HG03175 (cell line): ENCODE measurements at regions not wholly inside any gene's neighbourhood (a gene's known extent, or its start where the extent isn't known, plus 50 kb on each side); places are given as distances from the start of the nearest gene placed in this dataset.

Source experiments
- ATAC-seq: cut with Tn5 transposase; IDR thresholded peaks from one replicate; pipeline ENCODE4 v1.9.1; 2021; ENCODE audit warnings: mild to moderate bottlenecking, moderate library complexity; ENCODE audit not compliant: unreplicated experiment

DNA sequence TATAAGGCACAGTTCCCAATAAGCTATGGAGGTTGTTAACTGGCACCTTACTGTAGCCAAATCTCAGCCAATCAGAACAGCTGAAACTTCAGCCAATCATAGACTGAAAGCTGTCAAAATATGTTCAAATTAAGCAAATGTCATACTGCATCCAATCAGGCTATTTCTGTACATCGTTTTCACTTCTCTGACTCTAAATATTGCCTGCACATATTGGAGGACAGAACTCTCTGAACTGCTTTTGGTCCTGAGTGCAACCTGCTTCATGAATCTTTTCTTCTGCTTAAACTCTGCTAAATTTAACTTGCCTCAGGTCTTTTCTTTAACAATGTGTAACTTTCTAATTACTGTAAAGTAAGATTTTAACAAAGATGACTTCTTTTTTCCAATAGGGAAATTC lies 1198.9 kb upstream of the PCDH7 start:
- no peak for ATAC-seq

DNA sequence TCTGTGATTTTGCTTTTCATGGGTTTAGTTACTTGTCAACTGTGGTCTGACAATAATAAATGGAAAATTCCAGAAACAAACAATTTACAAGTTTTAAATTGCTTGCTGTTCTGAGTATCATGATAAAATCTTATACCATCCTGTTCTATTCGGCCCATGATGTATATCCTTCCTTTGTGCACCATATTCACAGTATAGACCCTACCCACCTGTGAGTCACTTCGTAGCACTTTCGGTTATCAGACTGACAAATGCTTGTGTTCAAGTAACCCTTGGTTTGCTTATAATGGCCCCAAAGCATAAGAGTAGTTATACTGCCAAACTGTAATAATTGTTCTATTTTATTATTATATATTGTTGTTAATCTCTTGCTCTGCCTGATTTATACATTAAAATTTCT lies 1183.4 kb upstream of the PCDH7 start:
- ATAC-seq: no peak

- ATAC-seq: no peak
These were observed 1181.1 kb upstream of the PCDH7 start for GRCh38 chr4:29538889-29539646.

DNA sequence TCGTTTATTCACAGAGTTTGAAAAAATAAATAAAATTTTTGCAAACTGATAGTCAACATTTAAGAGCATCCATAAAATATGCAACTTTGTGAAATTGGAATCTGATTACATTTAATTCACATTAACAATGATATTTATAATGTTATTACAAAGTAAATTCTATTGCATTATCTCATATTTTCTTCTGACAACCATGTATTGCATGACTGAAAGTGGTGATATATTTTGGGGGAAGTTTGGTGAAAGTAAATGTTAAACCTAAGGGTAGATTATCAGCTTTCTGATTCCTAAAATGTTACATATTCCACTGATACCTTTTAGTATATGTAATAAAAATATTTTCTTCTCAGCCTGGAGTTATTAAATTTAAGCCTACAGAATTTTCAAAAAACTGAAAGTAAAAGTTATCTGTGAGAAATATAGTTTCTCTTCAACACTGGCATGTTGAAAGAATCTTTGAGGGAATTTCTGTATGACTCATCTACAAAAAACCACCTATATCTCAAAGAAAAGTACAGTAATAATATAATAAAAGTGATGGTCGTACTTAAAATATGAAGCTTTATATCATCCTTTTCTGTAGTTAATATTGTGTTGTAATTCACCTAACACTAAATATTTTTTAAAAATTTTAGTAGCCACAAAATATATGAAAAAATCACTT lies 1179.6 kb upstream of the PCDH7 start:
- ATAC-seq: no peak

DNA sequence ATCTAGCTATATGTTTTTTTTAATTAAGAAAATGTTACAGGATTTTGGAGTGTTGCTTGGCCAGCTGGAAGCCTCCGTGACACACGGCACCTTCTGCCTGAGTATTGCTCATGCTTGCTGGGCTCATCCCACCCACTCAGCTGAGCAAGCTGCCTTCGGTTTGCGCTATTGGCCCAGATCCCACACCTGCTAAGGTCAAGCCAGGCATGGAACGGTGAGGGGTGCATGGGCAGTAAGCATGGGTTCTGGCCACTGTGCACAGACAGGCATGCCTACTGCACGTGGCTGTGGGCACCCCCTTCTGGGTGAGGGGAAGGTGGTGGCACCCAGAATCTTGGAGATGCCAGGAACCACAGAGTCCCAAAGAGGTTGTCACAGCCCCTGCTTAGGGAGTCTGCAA lies 1178.4 kb upstream of the PCDH7 start:
- ATAC-seq: no peak

DNA sequence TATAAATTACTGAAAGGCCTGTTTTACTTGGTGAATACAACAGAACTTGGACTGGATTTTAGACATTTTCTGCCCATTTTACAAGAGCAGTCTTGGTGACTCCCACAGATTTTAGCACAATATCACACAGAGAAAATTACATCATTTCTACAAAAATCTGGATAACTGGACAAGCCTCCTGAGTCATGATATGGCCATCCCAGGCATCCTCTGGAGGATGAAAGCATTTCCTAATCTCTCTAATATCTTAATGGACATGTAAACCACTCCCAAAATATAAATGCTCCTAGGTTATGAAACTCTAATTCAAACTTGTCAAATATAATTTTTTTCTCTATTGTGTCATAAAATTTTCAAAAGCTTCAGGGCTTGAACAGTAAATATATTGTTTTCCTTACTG lies 1170.8 kb upstream of the PCDH7 start:
- ATAC-seq: no peak

GRCh38 chr4:29551821-29552220 lies 1168.3 kb upstream of the PCDH7 start:
- ATAC-seq: no peak

GRCh38 chr4:29553846-29554245 lies 1166.3 kb upstream of the PCDH7 start:
- ATAC-seq: no peak

DNA sequence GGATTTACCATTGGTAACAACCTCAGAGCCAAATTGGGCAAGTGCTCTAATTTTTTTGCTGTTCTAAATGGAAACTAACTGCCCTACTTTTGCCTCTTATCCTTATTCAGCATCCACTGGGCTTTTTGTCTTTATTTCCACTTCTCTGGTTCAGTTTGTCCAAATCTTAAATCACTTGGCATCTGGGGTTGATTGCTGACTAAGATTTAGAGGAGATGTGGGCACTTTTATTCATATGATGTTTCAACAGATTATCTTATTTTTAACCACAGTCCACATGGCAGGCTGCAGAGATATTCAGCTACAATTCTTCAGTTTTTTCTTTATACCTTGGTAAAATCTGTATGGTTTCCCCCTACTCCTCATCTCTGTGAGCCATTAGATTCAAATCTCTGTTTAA lies 1161.4 kb upstream of the PCDH7 start:
- ATAC-seq: no peak

- ATAC-seq: no peak
These were observed 1160.9 kb upstream of the PCDH7 start for GRCh38 chr4:29559286-29559685.

- ATAC-seq: no peak
These were observed 1159.7 kb upstream of the PCDH7 start for GRCh38 chr4:29560452-29560851.

- ATAC-seq: no peak
These were observed 1154.9 kb upstream of the PCDH7 start for GRCh38 chr4:29565256-29565655.

GRCh38 chr4:29566371-29566770 lies 1153.8 kb upstream of the PCDH7 start:
- ATAC-seq: no peak

DNA sequence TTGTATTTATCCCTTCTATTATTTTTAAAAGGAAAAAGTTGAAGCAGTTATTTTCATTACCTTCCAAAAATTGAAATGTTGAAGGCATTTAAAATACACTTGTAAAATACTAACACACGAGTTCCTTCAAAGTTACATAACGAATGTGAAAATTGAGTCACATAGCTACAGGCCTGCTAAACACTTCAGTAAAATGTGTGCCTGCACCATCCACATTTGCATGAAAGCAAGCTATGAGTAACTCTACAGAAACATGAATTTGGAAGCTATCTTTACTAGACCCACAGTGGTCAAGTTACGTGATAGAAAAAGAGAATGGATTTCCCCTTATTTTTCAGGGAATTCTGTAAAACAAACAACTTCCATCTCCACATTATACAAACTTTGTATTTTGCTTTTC lies 1148.8 kb upstream of the PCDH7 start:
- no peak for ATAC-seq

DNA sequence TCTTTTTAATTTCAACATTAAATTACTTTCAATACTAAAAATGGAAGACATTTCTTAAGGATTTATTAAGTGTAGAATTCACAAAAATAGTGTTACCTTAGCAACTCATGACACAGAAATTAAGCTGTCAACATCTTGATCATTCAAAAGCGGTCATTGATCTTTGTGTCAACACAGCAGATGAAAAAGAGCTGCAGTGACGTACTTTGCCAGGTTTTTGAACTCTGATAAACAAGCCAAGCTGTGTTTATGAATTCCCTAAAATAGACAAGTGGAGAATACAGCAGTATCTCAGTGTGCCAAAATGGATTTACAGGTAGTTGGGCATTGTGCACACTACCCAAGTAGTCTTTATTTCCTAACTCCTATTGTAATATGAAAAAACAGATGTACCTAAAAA lies 1141.8 kb upstream of the PCDH7 start:
- ATAC-seq: no peak

DNA sequence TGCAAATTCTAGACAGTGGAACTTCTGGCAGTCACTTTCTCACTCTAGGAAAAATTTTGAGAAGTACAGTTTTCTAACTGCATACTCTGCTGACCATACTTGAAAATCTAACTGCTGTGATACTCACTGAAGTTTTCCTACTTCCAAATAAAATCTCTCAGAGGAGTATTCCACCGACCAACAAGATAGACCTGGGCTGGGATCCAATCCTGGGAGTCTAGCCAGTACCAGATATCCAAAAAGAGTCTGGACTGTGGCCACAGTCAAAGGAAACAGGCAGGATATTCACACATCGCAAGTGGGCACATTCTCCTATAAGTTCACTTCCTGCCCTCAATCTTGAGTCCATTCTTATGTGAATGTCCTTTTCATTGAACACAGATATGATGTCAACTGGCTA lies 1138.7 kb upstream of the PCDH7 start:
- no peak for ATAC-seq

GRCh38 chr4:29588617-29589016 lies 1131.6 kb upstream of the PCDH7 start:
- no peak for ATAC-seq

GRCh38 chr4:29596228-29596627 lies 1123.9 kb upstream of the PCDH7 start:
- ATAC-seq: no peak

- no peak for ATAC-seq
These were observed 1101.0 kb upstream of the PCDH7 start for GRCh38 chr4:29619168-29619567.

- no peak for ATAC-seq
These were observed 1088.0 kb upstream of the PCDH7 start for GRCh38 chr4:29632199-29632598.

DNA sequence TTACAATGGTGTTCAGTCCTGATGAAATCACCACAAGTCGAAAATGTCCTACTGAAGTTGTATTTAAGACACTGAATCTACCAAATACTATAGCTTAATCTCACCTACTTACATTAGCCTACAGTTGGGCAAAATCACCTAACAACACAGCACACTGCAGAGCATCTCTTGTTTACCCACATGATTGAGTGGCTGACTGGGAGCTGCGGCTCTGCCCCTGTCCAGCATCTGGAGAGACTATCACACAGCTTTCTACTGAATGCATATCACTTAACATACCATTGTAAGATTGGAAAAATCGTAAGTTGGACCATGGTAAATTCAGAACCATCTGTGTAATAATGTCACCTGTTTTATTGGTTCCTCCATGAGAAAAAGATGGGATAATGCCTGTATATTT lies 1083.2 kb upstream of the PCDH7 start:
- no peak for ATAC-seq

DNA sequence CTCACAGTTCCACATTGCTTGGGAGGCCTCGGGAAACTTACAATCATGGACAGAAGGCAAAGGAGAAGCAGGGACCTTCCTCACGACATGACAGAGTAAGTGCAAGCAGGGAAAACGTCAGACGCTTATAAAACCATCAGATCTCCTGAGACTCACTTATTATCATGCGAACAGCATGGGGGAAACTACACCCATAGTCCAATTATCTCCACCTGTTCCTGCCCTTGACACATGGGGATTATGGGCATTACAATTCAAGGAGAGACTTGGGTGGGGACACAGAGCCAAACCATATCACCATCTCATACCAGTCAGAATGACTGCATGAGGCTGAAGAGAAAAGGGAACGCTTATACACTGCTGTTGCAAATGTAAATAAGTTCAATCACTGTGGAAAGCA lies 1066.9 kb upstream of the PCDH7 start:
- no peak for ATAC-seq

DNA sequence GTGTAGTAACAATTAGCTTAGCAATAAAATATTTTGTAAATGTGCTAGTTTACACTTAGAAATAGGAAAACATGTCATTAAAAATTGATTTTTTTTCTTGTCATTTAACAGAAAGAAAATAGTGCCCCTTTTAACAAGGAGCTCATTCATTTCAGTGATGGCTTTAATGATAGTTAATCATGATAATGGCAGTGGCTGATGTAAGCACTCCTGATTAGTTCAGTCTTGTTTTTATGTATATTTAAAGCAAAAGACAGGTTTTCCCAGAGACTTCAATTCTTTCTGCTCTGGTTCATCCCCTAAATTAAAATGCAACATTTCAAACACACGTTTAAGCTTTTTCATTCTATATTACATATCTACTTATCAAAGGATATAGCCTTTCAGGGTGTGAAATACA lies 1039.5 kb upstream of the PCDH7 start:
- ATAC-seq: no peak
